Activated naive CD8-positive, alpha-beta T cell treated with anti-CD3 and anti-CD28 coated beads, Interleukin-2, amount 50 U/mL, for 16 hours (primary cell): ENCODE measurements at regions not wholly inside any gene's neighbourhood (a gene's known extent, or its start where the extent isn't known, plus 50 kb on each side); places are given as distances from the start of the nearest gene placed in this dataset.
"Not testable (repeated sequence)": the region's sequence is repeated elsewhere in the genome, so short reads cannot be mapped to it uniquely, and the experiment has no call there.

Experiments used
- DNase-seq: peaks from one replicate; pipeline ENCODE4 v3.0.0-alpha.2; 2020; ENCODE audit warnings: low read depth, low spot score

- DNase-seq: no peak
These were observed 114.1 kb upstream of the SMLR1 start for GRCh38 chr6:130713144-130713543.

GRCh38 chr6:130715058-130715457, 112.1 kb upstream of the SMLR1 start:
- DNase-seq: no peak

GRCh38 chr6:130716466-130716865, 110.7 kb upstream of the SMLR1 start:
- DNase-seq: no peak

- no peak for DNase-seq
These were observed 109.5 kb upstream of the SMLR1 start for GRCh38 chr6:130717657-130718056.

GRCh38 chr6:130720076-130720715, 107.0 kb upstream of the SMLR1 start:
- no peak for DNase-seq

GRCh38 chr6:130724089-130724488, 103.1 kb upstream of the SMLR1 start:
- no peak for DNase-seq

- no peak for DNase-seq
These were observed 101.7 kb upstream of the SMLR1 start for GRCh38 chr6:130725551-130725950.

GRCh38 chr6:130728064-130728463, 99.1 kb upstream of the SMLR1 start:
- not testable (repeated sequence) for DNase-seq

GRCh38 chr6:130730600-130730999, 96.6 kb upstream of the SMLR1 start:
- no peak for DNase-seq

- no peak for DNase-seq
These were observed 93.0 kb upstream of the SMLR1 start for GRCh38 chr6:130734161-130734560.

- DNase-seq: no peak
These were observed 86.9 kb upstream of the SMLR1 start for GRCh38 chr6:130740308-130740707.

GRCh38 chr6:130742131-130742681, 85.0 kb upstream of the SMLR1 start:
- DNase-seq: no peak

GRCh38 chr6:130743175-130743574, 84.0 kb upstream of the SMLR1 start:
- no peak for DNase-seq

- no peak for DNase-seq
These were observed 82.4 kb upstream of the SMLR1 start for GRCh38 chr6:130744576-130745366.

GRCh38 chr6:130748041-130748440, 79.2 kb upstream of the SMLR1 start:
- no peak for DNase-seq

- DNase-seq: no peak
These were observed 77.8 kb upstream of the SMLR1 start for GRCh38 chr6:130749402-130749801.

GRCh38 chr6:130752267-130752666, 74.9 kb upstream of the SMLR1 start:
- DNase-seq: no peak

GRCh38 chr6:130754786-130755367, 72.3 kb upstream of the SMLR1 start:
- no peak for DNase-seq

GRCh38 chr6:130755368-130756034, 71.7 kb upstream of the SMLR1 start:
- no peak for DNase-seq

- DNase-seq: no peak
These were observed 70.4 kb upstream of the SMLR1 start for GRCh38 chr6:130756824-130757223.

- no peak for DNase-seq
These were observed 68.4 kb upstream of the SMLR1 start for GRCh38 chr6:130758813-130759212.

- no peak for DNase-seq
These were observed 67.2 kb upstream of the SMLR1 start for GRCh38 chr6:130760006-130760405.
